H1 (cell line): ENCODE measurements at regions not wholly inside any gene's neighbourhood (a gene's known extent, or its start where the extent isn't known, plus 50 kb on each side); places are given as distances from the start of the nearest gene placed in this dataset.

Experiments used
- CTCF ChIP-seq, 3 experiments: IDR thresholded peaks; 1 replicate in 2 of 3; 2 replicates in 1 of 3; pipeline versions ENCODE4 v1.5.1 to v1.6.1; 2011; ENCODE audit warnings: low read length in 3 of 3, mild to moderate bottlenecking in 3 of 3, inconsistent platforms in 2 of 3, low read depth in 1 of 3, moderate library complexity in 1 of 3; ENCODE audit not compliant: insufficient read depth in 1 of 3; ENCODE audit errors: control extremely low read depth in 1 of 3
- JUN ChIP-seq: IDR thresholded peaks from 2 replicates; pipeline ENCODE4 v1.6.1; 2011; ENCODE audit warnings: low read depth, mild to moderate bottlenecking, improper control_type of control experiment, low read length
- KDM5A ChIP-seq: fragments of 200-600 bp; IDR thresholded peaks from 2 replicates; pipeline ENCODE4 v1.7.1; 2012; ENCODE audit warnings: mild to moderate bottlenecking, low read length, inconsistent platforms, mixed read lengths
- POLR2AphosphoS5 ChIP-seq: IDR thresholded peaks from 2 replicates; pipeline ENCODE4 v1.6.1; 2011; ENCODE audit warnings: low read depth, low read length
- TAF7 ChIP-seq: optimal IDR thresholded peaks from 2 replicates; pipeline ENCODE3; 2011; ENCODE audit warnings: low read depth, mild to moderate bottlenecking, inconsistent platforms, low read length, moderate library complexity, borderline replicate concordance

GRCh38 chr15:98240303-98240702 is 279.8 kb downstream of the ARRDC4 start:
- TF ChIP-seq POLR2AphosphoS5, result no peak
- no peak for TF ChIP-seq CTCF (IDR thresholded peaks at IDR 0.05; ENCODE audit: control extremely low read depth in 1 of 3, insufficient read depth in 1 of 3, low read depth in 1 of 3, low read length in 3 of 3)
- no peak for TF ChIP-seq TAF7
- no peak for TF ChIP-seq JUN
- TF ChIP-seq KDM5A, result no peak
